ENCODE measurements at regions not wholly inside any gene's neighbourhood (a gene's known extent, or its start where the extent isn't known, plus 50 kb on each side); places are given as distances from the start of the nearest gene placed in this dataset.

- Histone ChIP-seq H3K36me3 (no peaks in the 10 kb centered on the region), H3K4me1 (no peaks in the 10 kb centered on the region), H3K27me3 (no peaks in the 10 kb centered on the region), H3K4me3 (no peak overlapping the region), H3K9me3 (no peaks in the 10 kb centered on the region), H3K27ac (no peak overlapping the region)
- DNase-seq (no peak), ATAC-seq (no peak)
- intact Hi-C loops (cut with DNase I), result no loop called here
- TF ChIP-seq CTCF (IDR thresholded peaks at IDR 0.05), result no peak
These were observed 103.8 kb upstream of the AKR1E2 start for GRCh38 chr10:4721999-4722753.

GRCh38 chr10:4720463-4720862 lies 105.5 kb upstream of the AKR1E2 start:
- H3K27me3 ChIP-seq, result no peaks in the 10 kb centered on the region
- DNase-seq (no peak), ATAC-seq (peak; percentile 23)
- H3K36me3 ChIP-seq, result no peaks in the 10 kb centered on the region
- TF ChIP-seq CTCF (IDR thresholded peaks at IDR 0.05), result no peak
- no peaks in the 10 kb centered on the region for H3K4me1 ChIP-seq
- no peaks in the 10 kb centered on the region for H3K9me3 ChIP-seq
- no peak overlapping the region for H3K4me3 ChIP-seq
- intact Hi-C loops (cut with DNase I), result no loop called here
- H3K27ac ChIP-seq, result no peak overlapping the region

- no peak for TF ChIP-seq CTCF (IDR thresholded peaks at IDR 0.05)
- H3K9me3 ChIP-seq, result no peaks in the 10 kb centered on the region
- H3K27ac ChIP-seq, result no peak overlapping the region
- no peak for DNase-seq
- H3K27me3 ChIP-seq, result no peaks in the 10 kb centered on the region
- intact Hi-C loops (cut with DNase I), result no loop called here
- H3K4me1 ChIP-seq, result no peaks in the 10 kb centered on the region
- no peak for ATAC-seq
- H3K4me3 ChIP-seq, result no peak overlapping the region
- no peaks in the 10 kb centered on the region for H3K36me3 ChIP-seq
These were observed 106.3 kb upstream of the AKR1E2 start for GRCh38 chr10:4719671-4720070.

- Histone ChIP-seq H3K4me1 (no peaks in the 10 kb centered on the region), H3K9me3 (no peaks in the 10 kb centered on the region), H3K27ac (no peak overlapping the region), H3K27me3 (no peaks in the 10 kb centered on the region), H3K36me3 (no peaks in the 10 kb centered on the region), H3K4me3 (no peak overlapping the region)
- ATAC-seq (no peak), DNase-seq (no peak)
- no peak for TF ChIP-seq CTCF (IDR thresholded peaks at IDR 0.05)
- intact Hi-C loops (cut with DNase I), result no loop called here
These were observed 107.0 kb upstream of the AKR1E2 start for GRCh38 chr10:4719036-4719435.

GRCh38 chr10:4718544-4718943 lies 107.5 kb upstream of the AKR1E2 start:
- intact Hi-C loops (cut with DNase I), result no loop called here
- H3K36me3 ChIP-seq, result no peaks in the 10 kb centered on the region

More at GRCh38 chr10:4718544-4718943, 107.5 kb upstream of the AKR1E2 start:
- TF ChIP-seq CTCF (IDR thresholded peaks at IDR 0.05), result no peak
- Histone ChIP-seq H3K27ac (no peak overlapping the region), H3K9me3 (no peaks in the 10 kb centered on the region), H3K4me3 (no peak overlapping the region), H3K27me3 (no peaks in the 10 kb centered on the region), H3K4me1 (no peaks in the 10 kb centered on the region)
- DNase-seq (no peak), ATAC-seq (no peak)

Measured in left lung (tissue), 4 donors.